Fibroblast of the aortic adventitia (primary cell): ENCODE measurements at regions not wholly inside any gene's neighbourhood (a gene's known extent, or its start where the extent isn't known, plus 50 kb on each side); places are given as distances from the start of the nearest gene placed in this dataset.
A peak's percentile ranks its signal among the peaks of the same experiment; 100 is the strongest.

Experiments
- DNase-seq: peaks from one replicate; pipeline ENCODE4 v3.0.0-alpha.2; 2010; ENCODE audit warnings: low read depth
- H3K4me3 ChIP-seq: 2 replicates; pipeline ENCODE4 v1.5.1; 2011; ENCODE audit warnings: low read depth, mild to moderate bottlenecking, control low read depth, low read length, moderate library complexity
- TF ChIP-seq, protein P1 (sequence below): IDR thresholded peaks from 2 replicates; pipeline ENCODE4 v1.5.1; 2011; ENCODE audit warnings: mild to moderate bottlenecking, low read length, control low read depth, inconsistent platforms; ENCODE audit not compliant: insufficient read depth

DNA sequence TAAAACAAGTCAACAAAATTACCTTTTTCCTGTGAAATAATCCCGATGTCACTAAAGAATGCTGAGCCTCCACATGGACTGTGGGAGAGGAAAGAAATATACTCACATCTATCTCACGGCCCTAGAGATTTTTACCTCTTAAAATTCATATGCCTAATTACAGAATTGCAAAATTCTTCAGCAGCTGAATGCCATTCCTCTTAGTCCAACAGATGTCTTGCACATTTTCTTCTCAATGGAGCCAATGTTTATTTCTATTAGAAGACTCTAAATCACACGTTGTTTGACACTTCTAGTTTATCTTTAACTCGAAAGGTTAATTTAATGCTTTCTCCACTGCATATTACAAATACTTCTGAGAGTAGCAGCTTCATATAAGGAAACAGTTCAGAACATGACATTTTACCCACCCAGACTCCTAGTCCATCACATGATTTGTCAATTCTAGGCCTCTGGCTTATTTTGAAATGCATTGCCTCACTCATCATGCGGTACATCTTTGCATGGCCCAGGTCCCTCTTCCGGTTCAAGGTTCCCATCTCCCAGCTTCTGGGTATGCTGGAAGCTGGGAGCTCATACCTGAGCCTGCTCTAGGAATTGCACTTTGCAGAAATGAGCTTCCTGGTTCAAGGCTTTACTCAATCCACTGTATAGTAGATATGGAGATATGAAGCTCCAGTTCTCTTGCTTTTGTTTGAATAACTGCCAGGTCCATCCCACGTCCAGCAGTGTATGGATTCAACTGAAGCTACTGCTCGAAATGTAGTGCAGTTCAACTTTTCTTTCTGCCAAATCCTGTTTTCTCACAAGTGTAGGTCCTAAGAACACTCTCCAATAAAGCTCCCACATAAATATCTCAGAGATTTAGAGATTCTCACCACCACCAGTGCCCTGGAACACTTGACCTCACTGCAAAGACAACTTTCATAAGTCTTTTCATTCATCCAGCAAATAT lies 306.2 kb downstream of the GPR37 start:
- DNase-seq, result peak; percentile 8
- H3K4me3 ChIP-seq, result no peak overlapping the region
- TF ChIP-seq, protein P1, sequence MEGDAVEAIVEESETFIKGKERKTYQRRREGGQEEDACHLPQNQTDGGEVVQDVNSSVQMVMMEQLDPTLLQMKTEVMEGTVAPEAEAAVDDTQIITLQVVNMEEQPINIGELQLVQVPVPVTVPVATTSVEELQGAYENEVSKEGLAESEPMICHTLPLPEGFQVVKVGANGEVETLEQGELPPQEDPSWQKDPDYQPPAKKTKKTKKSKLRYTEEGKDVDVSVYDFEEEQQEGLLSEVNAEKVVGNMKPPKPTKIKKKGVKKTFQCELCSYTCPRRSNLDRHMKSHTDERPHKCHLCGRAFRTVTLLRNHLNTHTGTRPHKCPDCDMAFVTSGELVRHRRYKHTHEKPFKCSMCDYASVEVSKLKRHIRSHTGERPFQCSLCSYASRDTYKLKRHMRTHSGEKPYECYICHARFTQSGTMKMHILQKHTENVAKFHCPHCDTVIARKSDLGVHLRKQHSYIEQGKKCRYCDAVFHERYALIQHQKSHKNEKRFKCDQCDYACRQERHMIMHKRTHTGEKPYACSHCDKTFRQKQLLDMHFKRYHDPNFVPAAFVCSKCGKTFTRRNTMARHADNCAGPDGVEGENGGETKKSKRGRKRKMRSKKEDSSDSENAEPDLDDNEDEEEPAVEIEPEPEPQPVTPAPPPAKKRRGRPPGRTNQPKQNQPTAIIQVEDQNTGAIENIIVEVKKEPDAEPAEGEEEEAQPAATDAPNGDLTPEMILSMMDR, result no peak

DNA sequence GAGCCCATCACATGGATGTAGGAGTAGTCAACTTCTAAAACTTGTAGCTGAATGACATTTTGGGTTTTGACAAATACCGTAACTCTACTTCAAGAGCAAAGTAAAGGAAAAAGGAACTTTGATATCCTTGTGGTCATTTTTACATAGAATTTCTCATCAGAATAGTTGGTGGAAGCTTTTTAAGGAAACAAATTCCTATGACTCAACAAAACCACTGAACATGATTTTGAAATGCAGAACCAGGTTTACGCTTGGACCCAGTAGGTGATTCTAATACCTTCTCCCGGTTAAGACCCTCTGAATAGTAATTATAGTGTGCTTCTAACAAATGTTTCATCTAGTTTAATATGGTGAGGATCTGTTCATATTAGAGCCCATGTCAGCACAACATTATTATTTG lies 307.8 kb downstream of the GPR37 start:
- no peak for DNase-seq
- TF ChIP-seq, protein P1, result no peak
- no peak overlapping the region for H3K4me3 ChIP-seq

DNA sequence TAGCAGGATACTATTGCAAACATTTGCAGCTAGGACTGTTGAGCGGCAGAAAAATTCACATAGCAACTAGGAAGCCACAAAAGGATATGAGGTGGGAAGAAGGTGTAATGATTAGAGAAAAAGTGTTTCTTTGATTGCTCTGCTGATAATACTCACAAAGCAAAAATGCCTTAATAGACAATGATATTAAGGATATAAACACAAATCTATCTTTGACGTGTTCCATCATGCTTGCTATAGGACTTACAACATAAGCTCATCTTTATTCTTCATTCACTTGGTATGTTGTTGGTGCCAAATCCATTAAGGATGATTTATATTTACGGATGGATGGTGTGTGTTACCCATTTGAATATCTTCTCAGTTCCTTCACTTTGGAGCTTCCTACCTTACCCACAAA lies 309.3 kb downstream of the GPR37 start:
- TF ChIP-seq, protein P1, result no peak
- H3K4me3 ChIP-seq, result no peak overlapping the region
- DNase-seq, result no peak

DNA sequence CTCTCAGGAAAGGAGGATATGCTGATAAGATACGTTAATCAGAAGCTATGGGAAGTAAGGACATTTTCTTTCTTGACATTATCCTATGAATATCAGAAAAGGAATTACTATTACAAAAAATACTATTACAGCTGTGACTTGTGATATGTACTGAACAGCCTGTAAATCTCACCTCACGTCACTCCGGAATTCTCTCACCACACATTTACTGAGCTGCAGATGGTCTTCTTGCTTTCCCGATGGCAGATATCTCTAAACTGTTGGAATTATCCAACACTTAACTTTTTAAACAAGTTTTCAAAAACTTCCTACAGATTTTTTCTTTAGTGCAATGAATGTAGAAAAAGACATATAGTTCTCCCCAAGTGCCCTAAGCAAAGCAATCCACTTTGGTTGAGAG lies 313.4 kb downstream of the GPR37 start:
- H3K4me3 ChIP-seq, result no peak overlapping the region
- no peak for DNase-seq
- TF ChIP-seq, protein P1, result no peak

- TF ChIP-seq, protein P1, result no peak
- no peak overlapping the region for H3K4me3 ChIP-seq
- no peak for DNase-seq
Observed at GRCh38 chr7:124449896-124450295, 315.7 kb downstream of the GPR37 start.

GRCh38 chr7:124444696-124445480 lies 320.7 kb downstream of the GPR37 start:
- no peak overlapping the region for H3K4me3 ChIP-seq
- TF ChIP-seq, protein P1, result no peak
- no peak for DNase-seq
